Suprapubic skin (tissue), 4 donors: ENCODE measurements at regions not wholly inside any gene's neighbourhood (a gene's known extent, or its start where the extent isn't known, plus 50 kb on each side); places are given as distances from the start of the nearest gene placed in this dataset.

Experiments used
- DNase-seq, 2 donors: peaks; one replicate each; pipeline ENCODE4 v3.0.0-alpha.2; 2019; ENCODE audit warnings: low spot score in 2 of 2
- H3K27ac ChIP-seq: fragments of 200-600 bp; sonication (generic); one replicate; pipeline ENCODE4 v1.5.1; 2019
- H3K27me3 ChIP-seq: fragments of 200-600 bp; sonication (generic); one replicate; pipeline ENCODE4 v1.5.1; 2019
- H3K36me3 ChIP-seq: fragments of 200-600 bp; sonication (generic); one replicate; pipeline ENCODE4 v1.5.1; 2019
- H3K4me1 ChIP-seq: fragments of 200-600 bp; sonication (generic); one replicate; pipeline ENCODE4 v1.5.1; 2019
- H3K4me3 ChIP-seq: fragments of 200-600 bp; sonication (generic); one replicate; pipeline ENCODE4 v1.5.1; 2019; ENCODE audit warnings: mild to moderate bottlenecking
- H3K9me3 ChIP-seq: fragments of 200-600 bp; sonication (generic); one replicate; pipeline ENCODE4 v1.5.1; 2019
- CTCF ChIP-seq, 2 donors: fragments of 200-600 bp in 1 of 2; fragments of 450-650 bp in 1 of 2; sonication (generic) in 1 of 2; IDR thresholded peaks; one replicate each; pipeline ENCODE4 v1.5.1; 2016 to 2019; ENCODE audit warnings: antibody characterized with exemption in 2 of 2, mild to moderate bottlenecking in 1 of 2, moderate library complexity in 1 of 2
- EP300 ChIP-seq: sonication (generic); formaldehyde crosslinking; IDR thresholded peaks from one replicate; pipeline ENCODE4 v1.6.1; 2017; ENCODE audit warnings: antibody characterized with exemption
- POLR2A ChIP-seq, 2 donors: fragments of 450-650 bp; IDR thresholded peaks; one replicate each; pipeline ENCODE4 v1.6.1; 2017; ENCODE audit warnings: antibody characterized with exemption in 2 of 2, mild to moderate bottlenecking in 2 of 2, moderate library complexity in 2 of 2
- POLR2AphosphoS5 ChIP-seq, 3 donors: sonication (generic); formaldehyde crosslinking; IDR thresholded peaks; one replicate each; pipeline ENCODE4 v1.6.1; 2017; ENCODE audit warnings: antibody characterized with exemption in 3 of 3
- WGBS: methylation state at CpG from one replicate; pipeline ENCODE4 v1.1.5; 2018; 5-methylcytosine and 5-hydroxymethylcytosine counted together

DNA sequence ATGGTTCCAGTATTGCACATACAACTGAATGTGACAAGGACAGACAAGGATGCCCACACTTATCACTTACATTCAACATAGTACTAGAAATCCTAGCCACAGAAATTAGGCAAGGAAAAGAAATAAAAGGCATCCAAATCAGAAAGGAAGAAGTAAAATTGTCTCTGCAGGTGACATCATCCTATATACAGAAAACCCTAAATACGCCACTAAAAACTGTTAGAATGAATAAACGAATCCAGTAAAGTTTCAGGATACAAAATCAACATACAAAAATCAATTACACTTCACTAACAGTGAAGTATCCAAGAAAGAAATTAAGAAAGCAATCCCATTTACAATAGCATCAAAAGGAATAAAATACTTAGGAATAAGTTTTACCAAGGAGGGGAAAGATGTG lies 66.1 kb downstream of the FAM217A start:
- Histone ChIP-seq H3K4me1 (peaks cover 37% of the 10 kb centered on the region), H3K27ac (no peak overlapping the region), H3K9me3 (no peaks in the 10 kb centered on the region), H3K4me3 (no peak overlapping the region), H3K36me3 (peaks cover 5% of the 10 kb centered on the region), H3K27me3 (no peaks in the 10 kb centered on the region)
- 94% methylated on average over 2 of the region's 2 CpGs for WGBS
- TF ChIP-seq EP300 = no peak
- no peak for TF ChIP-seq POLR2A (IDR thresholded peaks at IDR 0.05)
- no peak for TF ChIP-seq POLR2AphosphoS5 (IDR thresholded peaks at IDR 0.05)
- TF ChIP-seq CTCF (IDR thresholded peaks at IDR 0.05) = no peak
- DNase-seq = no peak

DNA sequence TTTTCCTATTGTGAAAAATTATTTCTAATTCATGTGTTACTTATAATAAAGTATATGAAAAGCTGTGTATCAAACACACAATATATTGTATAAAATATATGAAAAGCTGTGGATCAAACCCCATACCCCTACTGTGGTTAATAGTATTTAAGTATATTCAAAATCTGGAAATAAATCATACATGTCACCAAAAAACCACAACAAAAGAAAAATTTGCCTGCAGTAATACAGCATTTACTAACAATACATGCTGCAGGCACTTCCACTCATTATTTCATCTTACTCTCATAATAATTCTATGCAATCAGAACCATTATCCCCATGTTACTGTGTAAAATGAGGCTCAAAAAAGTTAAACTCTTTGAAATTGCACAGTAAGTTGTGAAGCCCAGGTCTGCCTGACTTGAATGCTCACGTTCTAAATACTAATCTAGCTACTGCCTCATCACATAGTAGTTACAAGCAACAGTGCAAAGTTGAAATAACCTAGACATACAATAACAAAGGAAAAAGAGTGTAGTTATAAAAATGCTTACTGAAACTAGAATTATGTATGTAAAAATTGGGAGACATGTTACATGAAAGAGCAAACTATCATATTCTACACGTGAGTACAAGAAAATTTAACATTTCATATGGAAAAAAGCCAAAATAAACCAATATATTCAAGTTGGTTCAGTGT lies 61.7 kb downstream of the FAM217A start:
- 8% methylated on average over 2 of the region's 2 CpGs for WGBS
- peaks cover 42% of the 10 kb centered on the region for H3K4me1 ChIP-seq
- H3K27me3 ChIP-seq = no peaks in the 10 kb centered on the region
- TF ChIP-seq EP300 (no peak), POLR2A (IDR thresholded peaks at IDR 0.05) (no peak), POLR2AphosphoS5 (IDR thresholded peaks at IDR 0.05) (no peak), CTCF (IDR thresholded peaks at IDR 0.05) (no peak)
- H3K9me3 ChIP-seq = no peaks in the 10 kb centered on the region
- H3K4me3 ChIP-seq = peak overlapping the region; percentile 81
- H3K36me3 ChIP-seq = peaks cover 5% of the 10 kb centered on the region
- no peak for DNase-seq
- H3K27ac ChIP-seq = peak overlapping the region; percentile 99

DNA sequence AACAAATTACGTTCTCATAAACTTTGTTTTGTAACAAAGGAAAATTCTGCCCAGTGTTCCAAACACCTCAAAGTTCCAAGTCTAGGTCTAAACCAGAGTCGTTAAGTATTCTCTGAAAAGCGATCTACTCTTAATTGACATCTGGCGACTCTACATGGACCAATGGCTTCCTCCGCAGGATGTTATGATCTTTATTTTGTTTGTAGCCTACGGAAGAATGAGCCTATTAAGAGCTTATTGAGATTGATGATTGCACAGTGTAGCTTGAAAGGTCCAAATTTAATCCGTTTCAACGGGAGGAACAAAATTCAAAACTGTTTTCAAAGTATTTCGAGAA lies 61.1 kb downstream of the FAM217A start:
- peaks cover 47% of the 10 kb centered on the region for H3K4me1 ChIP-seq
- under 1% methylated on average over 9 of the region's 9 CpGs for WGBS
- TF ChIP-seq POLR2A (IDR thresholded peaks at IDR 0.05) (no peak), POLR2AphosphoS5 (IDR thresholded peaks at IDR 0.05) (no peak), CTCF (IDR thresholded peaks at IDR 0.05) (no peak), EP300 (no peak)

DNA sequence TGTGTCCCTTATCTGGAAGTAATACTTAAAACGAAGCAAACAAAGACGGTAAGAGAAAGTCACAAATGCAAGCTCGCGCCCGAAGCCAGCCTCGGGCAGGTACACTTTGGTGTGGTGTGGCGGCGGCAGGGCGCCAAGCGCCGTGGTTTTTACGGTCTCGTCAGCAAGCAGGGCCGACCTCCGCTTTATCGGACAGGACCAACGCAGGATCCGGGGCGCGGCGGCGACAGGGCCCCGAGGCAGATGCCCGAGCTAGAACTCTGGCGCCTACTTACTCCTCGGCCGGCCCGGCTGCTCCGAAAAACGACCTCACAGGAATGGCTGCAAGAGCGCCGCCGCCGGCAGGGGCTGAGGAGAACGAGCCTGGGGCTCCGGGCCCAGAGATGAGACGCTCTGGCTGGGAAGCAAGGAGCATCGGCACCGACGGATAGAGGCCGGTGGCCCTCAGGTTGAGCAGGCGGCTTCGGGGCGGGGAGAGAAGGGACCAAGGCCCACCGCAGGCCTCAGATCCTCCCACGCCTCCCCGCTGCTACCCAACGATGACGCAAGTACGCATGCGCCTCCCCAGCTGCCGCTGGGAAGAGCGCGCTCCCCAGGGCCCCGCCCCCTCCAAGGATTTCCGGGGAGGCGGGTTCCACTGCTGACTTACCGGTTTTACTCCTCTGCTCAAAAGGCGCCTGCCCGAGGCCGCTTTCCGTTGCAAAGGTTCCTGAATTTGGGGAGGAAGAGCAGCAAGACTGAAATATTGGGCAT lies 60.6 kb downstream of the FAM217A start:
- peaks cover 4% of the 10 kb centered on the region for H3K36me3 ChIP-seq
- H3K9me3 ChIP-seq = no peaks in the 10 kb centered on the region
- peak; percentile 96 for DNase-seq
- H3K4me1 ChIP-seq = peaks cover 52% of the 10 kb centered on the region
- no peaks in the 10 kb centered on the region for H3K27me3 ChIP-seq
- peak overlapping the region; percentile 99 for H3K27ac ChIP-seq
- peak overlapping the region; percentile 81 for H3K4me3 ChIP-seq
- WGBS = under 1% methylated on average over 41 of the region's 62 CpGs
- no peak for TF ChIP-seq EP300
- peak in 2 of 3 donors; percentile 60 to 83 for TF ChIP-seq POLR2AphosphoS5 (IDR thresholded peaks at IDR 0.05)
- peak; percentile 12 to 31 for TF ChIP-seq CTCF (IDR thresholded peaks at IDR 0.05)
- peak; percentile 35 to 78 for TF ChIP-seq POLR2A (IDR thresholded peaks at IDR 0.05)

More for the DNA sequence above, 61.1 kb downstream of the FAM217A start:
- H3K36me3 ChIP-seq = peaks cover 5% of the 10 kb centered on the region
- DNase-seq = no peak
- H3K9me3 ChIP-seq = no peaks in the 10 kb centered on the region
- peak overlapping the region; percentile 99 for H3K27ac ChIP-seq
- no peaks in the 10 kb centered on the region for H3K27me3 ChIP-seq
- peak overlapping the region; percentile 81 for H3K4me3 ChIP-seq
